B cell (primary cell): ENCODE measurements at regions not wholly inside any gene's neighbourhood (a gene's known extent, or its start where the extent isn't known, plus 50 kb on each side); places are given as distances from the start of the nearest gene placed in this dataset.

Source experiments
- ATAC-seq: fragments of 200-7000 bp; cut with Tn5 transposase; one replicate; pipeline ENCODE4 v1.10.0; 2021; ENCODE audit warnings: low read depth, mild to moderate bottlenecking, moderate number of reproducible peaks, moderate library complexity
- CTCF ChIA-PET: fragments of 350-600 bp; sonication (Branson Sonifier 250); formaldehyde crosslinking; loops from one replicate; lab custom pipeline; 2021; ENCODE audit warnings: antibody characterized with exemption, inconsistent platforms; lab: Charles Lee
- POLR2A ChIA-PET: fragments of 350-600 bp; sonication (Branson Sonifier 250); formaldehyde crosslinking; loops from one replicate; lab custom pipeline; 2021; ENCODE audit warnings: antibody characterized with exemption; lab: Charles Lee
- DNase-seq: peaks from one replicate; pipeline ENCODE4 v3.0.0; 2013
- H2AFZ ChIP-seq: 2 replicates; pipeline ENCODE4 v1.6.1; 2012; ENCODE audit warnings: mild to moderate bottlenecking, low read depth, low read length; ENCODE audit not compliant: insufficient read depth, poor library complexity, severe bottlenecking
- H3K27ac ChIP-seq, 2 donors: 1 replicate in 1 of 2; 2 replicates in 1 of 2; pipeline ENCODE4 v1.5.1; 2012 to 2013; ENCODE audit warnings: low read length in 2 of 2, mild to moderate bottlenecking in 2 of 2, moderate library complexity in 1 of 2
- H3K27me3 ChIP-seq, 4 experiments: fragments of 200-600 bp in 1 of 4; sonication (generic) in 1 of 4; replicated peaks in 1 of 4; 1 replicate in 2 of 4; 2 replicates in 2 of 4; pipeline versions ENCODE4 v1.6.1 to v1.7.0; 2013 to 2016; ENCODE audit warnings: low read length in 3 of 4, mild to moderate bottlenecking in 2 of 4, mixed read lengths in 1 of 4, moderate library complexity in 1 of 4; ENCODE audit not compliant: insufficient read depth in 4 of 4, control insufficient read depth in 3 of 4; ENCODE audit errors: control extremely low read depth in 1 of 4
- H3K36me3 ChIP-seq, 2 experiments: replicated peaks in 1 of 2; 1 replicate in 1 of 2; 2 replicates in 1 of 2; pipeline versions ENCODE4 v1.6.1 to v1.7.1; 2013; ENCODE audit warnings: low read length in 1 of 2; ENCODE audit not compliant: insufficient read depth in 2 of 2, control insufficient read depth in 1 of 2; ENCODE audit errors: control extremely low read depth in 1 of 2, extremely low read depth in 1 of 2
- H3K4me1 ChIP-seq, 2 donors: fragments of 200-600 bp in 1 of 2; sonication (generic) in 1 of 2; 1 replicate in 1 of 2; 2 replicates in 1 of 2; pipeline versions ENCODE4 v1.5.1 to v1.6.1; 2013 to 2017; ENCODE audit warnings: low read length in 2 of 2; ENCODE audit not compliant: control insufficient read depth in 2 of 2, insufficient read depth in 2 of 2
- H3K4me2 ChIP-seq: replicated peaks from 2 replicates; pipeline ENCODE3; 2012; ENCODE audit warnings: mild to moderate bottlenecking, low read depth, low read length; ENCODE audit not compliant: poor library complexity, severe bottlenecking
- H3K4me3 ChIP-seq, 5 experiments: fragments of 200-600 bp in 1 of 5; sonication (generic) in 1 of 5; 1 replicate in 3 of 5; 2 replicates in 2 of 5; pipeline versions ENCODE4 v1.5.1 to v1.7.0; 2011 to 2016; ENCODE audit warnings: low read length in 4 of 5, mild to moderate bottlenecking in 4 of 5, low read depth in 2 of 5, control low read depth in 1 of 5, moderate library complexity in 1 of 5; ENCODE audit not compliant: insufficient read depth in 1 of 5; ENCODE audit errors: control extremely low read depth in 1 of 5, extremely low read depth in 1 of 5
- H3K79me2 ChIP-seq: fragments of 200-600 bp; sonication (generic); one replicate; pipeline ENCODE4 v1.6.0; 2016; ENCODE audit warnings: low read length; ENCODE audit not compliant: control insufficient read depth, insufficient read depth
- H3K9ac ChIP-seq: fragments of 200-600 bp; sonication (generic); 2 replicates; pipeline ENCODE4 v1.6.1; 2017; ENCODE audit warnings: mild to moderate bottlenecking, low read length, moderate library complexity
- H3K9me3 ChIP-seq, 3 donors: one replicate each; pipeline versions ENCODE4 v1.6.1 to v1.7.1; 2013; ENCODE audit warnings: low read length in 2 of 3; ENCODE audit not compliant: control insufficient read depth in 2 of 3, insufficient read depth in 1 of 3; ENCODE audit errors: control extremely low read depth in 1 of 3
- H4K20me1 ChIP-seq: 2 replicates; pipeline ENCODE4 v1.6.0; 2012; ENCODE audit warnings: mild to moderate bottlenecking, low read length; ENCODE audit not compliant: insufficient read depth, control insufficient read depth, poor library complexity, severe bottlenecking
- H3K27ac Mint-ChIP-seq: one replicate; pipeline ENCODE4 v1.8.0; 2021; ENCODE audit warnings: mixed read lengths
- H3K27me3 Mint-ChIP-seq: one replicate; pipeline ENCODE4 v1.8.0; 2021; ENCODE audit warnings: mixed read lengths
- H3K4me1 Mint-ChIP-seq: one replicate; pipeline ENCODE4 v1.8.0; 2021; ENCODE audit warnings: mixed read lengths
- H3K4me3 Mint-ChIP-seq: one replicate; pipeline ENCODE4 v1.8.0; 2021; ENCODE audit warnings: mixed read lengths
- H3K9me3 Mint-ChIP-seq: one replicate; pipeline ENCODE4 v1.8.0; 2022; ENCODE audit warnings: mixed read lengths; ENCODE audit not compliant: insufficient read depth
- EZH2 ChIP-seq: IDR thresholded peaks from 2 replicates; pipeline ENCODE4 v1.6.1; 2012; ENCODE audit warnings: borderline replicate concordance, low read depth, mild to moderate bottlenecking, moderate library complexity, low read length; ENCODE audit not compliant: insufficient read depth, poor library complexity, severe bottlenecking
- WGBS: methylation state at CpG from one replicate; pipeline ENCODE4 v1.1.5; 2013; ENCODE audit warnings: missing lambda C conversion rate; ENCODE audit not compliant: insufficient coverage; 5-methylcytosine and 5-hydroxymethylcytosine counted together
- intact Hi-C: fragments of 100-400 bp; cut with micrococcal nuclease; formaldehyde crosslinking; loops from one replicate; pipeline ENCODE4 v1.10.0; 2022
- TF ChIP-seq, protein P1 (sequence below): fragments of 200-600 bp; IDR thresholded peaks from one replicate; pipeline ENCODE4 v1.8.0; 2022; ENCODE audit warnings: antibody characterized with exemption, mild to moderate bottlenecking

GRCh38 chr21:18049461-18049860, 195.2 kb upstream of the CHODL start:
- Histone ChIP-seq H3K79me2 (no peaks in the 10 kb centered on the region), H3K27ac (no peak overlapping the region), H3K9me3 (no peaks in the 10 kb centered on the region), H3K4me1 (no peaks in the 10 kb centered on the region), H3K4me3 (no peak overlapping the region), H4K20me1 (no peaks in the 10 kb centered on the region), H3K27me3 (no peaks in the 10 kb centered on the region), H2AFZ (no peak overlapping the region), H3K4me2 (no peak overlapping the region), H3K36me3 (no peaks in the 10 kb centered on the region), H3K9ac (no peak overlapping the region)
- CTCF ChIA-PET = no interaction called here
- H3K27me3 Mint-ChIP-seq = no peaks in the 10 kb centered on the region
- no peaks in the 10 kb centered on the region for H3K4me1 Mint-ChIP-seq
- TF ChIP-seq, protein P1, sequence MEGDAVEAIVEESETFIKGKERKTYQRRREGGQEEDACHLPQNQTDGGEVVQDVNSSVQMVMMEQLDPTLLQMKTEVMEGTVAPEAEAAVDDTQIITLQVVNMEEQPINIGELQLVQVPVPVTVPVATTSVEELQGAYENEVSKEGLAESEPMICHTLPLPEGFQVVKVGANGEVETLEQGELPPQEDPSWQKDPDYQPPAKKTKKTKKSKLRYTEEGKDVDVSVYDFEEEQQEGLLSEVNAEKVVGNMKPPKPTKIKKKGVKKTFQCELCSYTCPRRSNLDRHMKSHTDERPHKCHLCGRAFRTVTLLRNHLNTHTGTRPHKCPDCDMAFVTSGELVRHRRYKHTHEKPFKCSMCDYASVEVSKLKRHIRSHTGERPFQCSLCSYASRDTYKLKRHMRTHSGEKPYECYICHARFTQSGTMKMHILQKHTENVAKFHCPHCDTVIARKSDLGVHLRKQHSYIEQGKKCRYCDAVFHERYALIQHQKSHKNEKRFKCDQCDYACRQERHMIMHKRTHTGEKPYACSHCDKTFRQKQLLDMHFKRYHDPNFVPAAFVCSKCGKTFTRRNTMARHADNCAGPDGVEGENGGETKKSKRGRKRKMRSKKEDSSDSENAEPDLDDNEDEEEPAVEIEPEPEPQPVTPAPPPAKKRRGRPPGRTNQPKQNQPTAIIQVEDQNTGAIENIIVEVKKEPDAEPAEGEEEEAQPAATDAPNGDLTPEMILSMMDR = no peak
- TF ChIP-seq EZH2 = no peak
- no peak overlapping the region for H3K27ac Mint-ChIP-seq
- H3K4me3 Mint-ChIP-seq = no peak overlapping the region
- POLR2A ChIA-PET = no interaction called here
- H3K9me3 Mint-ChIP-seq = no peaks in the 10 kb centered on the region
- no peak for ATAC-seq
- 100% methylated on average over 1 of the region's 2 CpGs for WGBS
- DNase-seq = no peak
- intact Hi-C loops = no loop called here

- WGBS = 6% methylated on average over 2 of the region's 3 CpGs
- Histone ChIP-seq H3K27me3 (no peaks in the 10 kb centered on the region), H3K4me1 (no peaks in the 10 kb centered on the region), H3K4me3 (no peak overlapping the region), H3K4me2 (no peak overlapping the region), H4K20me1 (no peaks in the 10 kb centered on the region), H3K9ac (no peak overlapping the region), H3K27ac (no peak overlapping the region), H3K79me2 (no peaks in the 10 kb centered on the region), H3K9me3 (no peaks in the 10 kb centered on the region), H3K36me3 (no peaks in the 10 kb centered on the region), H2AFZ (no peak overlapping the region)
- POLR2A ChIA-PET = no interaction called here
- no peak for TF ChIP-seq EZH2
- TF ChIP-seq, protein P1 = no peak
- Mint-ChIP-seq H3K9me3 (no peaks in the 10 kb centered on the region), H3K27ac (no peak overlapping the region), H3K4me3 (no peak overlapping the region), H3K4me1 (no peaks in the 10 kb centered on the region), H3K27me3 (no peaks in the 10 kb centered on the region)
- CTCF ChIA-PET = interaction anchor here (0.6 kb wide), 1 partner anchor 687 kb away, joined by 3 read pairs; no protein-coding TSS in a partner anchor
- intact Hi-C loops = no loop called here
- DNase-seq = no peak
- no peak for ATAC-seq
These were observed 203.6 kb upstream of the CHODL start for GRCh38 chr21:18041012-18041411.
